Motor neuron (in vitro differentiated cells): ENCODE measurements at regions not wholly inside any gene's neighbourhood (a gene's known extent, or its start where the extent isn't known, plus 50 kb on each side); places are given as distances from the start of the nearest gene placed in this dataset.

Source experiments
- ATAC-seq, 8 experiments: fragments of 200-7000 bp; cut with Tn5 transposase; replicated peaks in 6 of 8; 2 replicates each; pipeline ENCODE4 v1.8.0; 2021; ENCODE audit warnings: mild to moderate bottlenecking in 8 of 8, moderate library complexity in 8 of 8
- H3K27ac ChIP-seq, 2 donors: fragments of 250-450 bp; sonication (Bioruptor Pico); 2 replicates each; pipeline ENCODE4 v1.9.0; 2021; ENCODE audit warnings: antibody characterized with exemption in 2 of 2, mild to moderate bottlenecking in 2 of 2, moderate library complexity in 1 of 2
- H3K4me1 ChIP-seq, 2 donors: fragments of 250-450 bp; sonication (Bioruptor Pico); replicated peaks in 1 of 2; 2 replicates each; pipeline ENCODE4 v1.6.1; 2021; ENCODE audit warnings: antibody characterized with exemption in 2 of 2, mild to moderate bottlenecking in 2 of 2, moderate library complexity in 1 of 2
- H3K4me3 ChIP-seq, 5 donors: fragments of 250-450 bp; sonication (Bioruptor Pico); 2 replicates each; pipeline ENCODE4 v1.9.0; 2021; ENCODE audit warnings: antibody characterized with exemption in 5 of 5, mild to moderate bottlenecking in 5 of 5, moderate library complexity in 4 of 5
- WGBS, 10 experiments: fragments of 450-650 bp; shearing (Covaris generic); methylation state at CpG; one replicate each; pipeline ENCODE4 v1.0.0; 2022; 5-methylcytosine and 5-hydroxymethylcytosine counted together
- in situ Hi-C, 9 experiments: fragments of 400-800 bp; cut with MboI; loops; one replicate each; pipeline ENCODE4 v1.15.0; 2021; ENCODE audit warnings: low sequenced_read_pairs in 9 of 9, low pct_unique_long_range_greater_than_20kb in 2 of 9; ENCODE audit not compliant: unreplicated experiment in 9 of 9

DNA sequence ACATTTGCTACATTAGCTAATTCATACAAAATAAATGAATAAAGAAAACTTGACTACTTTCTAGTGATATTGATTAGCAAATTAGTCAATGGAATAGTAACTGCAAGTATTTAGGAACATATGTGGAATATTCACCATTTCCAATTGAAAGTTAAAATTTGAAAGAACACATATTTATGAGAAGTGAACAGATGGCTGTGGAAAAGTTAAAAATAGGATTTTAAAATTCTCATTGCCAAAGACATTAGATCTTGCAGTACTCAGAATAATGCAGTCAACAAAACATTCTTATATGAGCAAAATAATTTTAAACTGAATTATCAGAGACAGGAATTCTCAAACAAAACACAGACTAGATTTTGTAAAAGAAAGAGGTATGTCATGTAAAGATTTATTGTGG, 613.9 kb upstream of the NOVA1 start:
- no peak for ATAC-seq
- no peak overlapping the region for H3K27ac ChIP-seq
- no peaks in the 10 kb centered on the region for H3K4me1 ChIP-seq
- no peak overlapping the region for H3K4me3 ChIP-seq
- in situ Hi-C loops: no loop called here

DNA sequence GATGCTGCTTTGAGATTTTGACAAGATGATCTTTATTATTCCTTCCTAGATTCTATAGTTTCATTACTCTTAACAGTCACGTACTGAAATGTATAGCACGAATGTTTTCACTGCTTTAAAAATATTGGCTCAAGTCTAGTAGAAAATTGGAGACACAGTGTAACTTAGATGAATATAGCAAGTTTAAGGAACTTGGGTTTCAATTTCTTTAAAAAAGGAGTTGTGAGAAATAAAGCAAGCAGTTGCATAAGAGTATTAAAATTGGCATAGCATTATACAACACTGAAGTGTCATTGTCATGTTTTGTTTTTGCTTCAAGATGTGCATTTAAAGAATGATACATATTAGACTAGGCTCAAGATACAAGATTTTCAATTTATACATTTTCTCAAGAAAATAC, 624.8 kb upstream of the NOVA1 start:
- Histone ChIP-seq H3K4me3 (no peak overlapping the region), H3K27ac (no peak overlapping the region), H3K4me1 (no peaks in the 10 kb centered on the region)
- WGBS, 10 experiments: 13 to 100% (median 73%) methylated on average over 1 to 2 of the region's 2 CpGs; no CpG with 5 or more reads in 1 of the 10 experiments
- in situ Hi-C loops: no loop called here
- no peak for ATAC-seq

- Histone ChIP-seq H3K4me3 (no peak overlapping the region), H3K4me1 (no peaks in the 10 kb centered on the region), H3K27ac (no peak overlapping the region)
- ATAC-seq: no peak
- in situ Hi-C loops: no loop called here
Measured at GRCh38 chr14:27223906-27224305, 626.1 kb upstream of the NOVA1 start.

DNA sequence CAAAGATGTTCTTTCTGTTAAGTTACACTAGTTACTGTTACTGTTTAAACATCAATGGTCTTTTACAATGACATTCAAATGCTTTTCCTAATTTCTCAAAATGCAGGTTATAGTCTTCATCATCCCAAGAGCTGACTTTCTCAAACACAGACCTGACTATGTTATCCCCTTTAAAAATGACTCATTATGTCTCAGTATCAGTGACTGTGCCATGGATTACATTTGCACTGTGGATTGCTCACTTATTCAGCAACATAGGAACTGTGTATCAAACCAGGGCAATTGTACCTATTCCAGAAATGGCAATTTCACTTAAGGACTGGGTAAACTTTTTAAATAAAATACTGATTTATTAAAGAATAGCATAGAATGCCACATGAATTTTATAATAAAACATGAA, 630.2 kb upstream of the NOVA1 start:
- in situ Hi-C loops: no loop called here
- H3K27ac ChIP-seq: no peak overlapping the region
- ATAC-seq: no peak
- H3K4me3 ChIP-seq: no peak overlapping the region
- H3K4me1 ChIP-seq: peaks cover 0 to 3% of the 10 kb centered on the region in 2 donors

DNA sequence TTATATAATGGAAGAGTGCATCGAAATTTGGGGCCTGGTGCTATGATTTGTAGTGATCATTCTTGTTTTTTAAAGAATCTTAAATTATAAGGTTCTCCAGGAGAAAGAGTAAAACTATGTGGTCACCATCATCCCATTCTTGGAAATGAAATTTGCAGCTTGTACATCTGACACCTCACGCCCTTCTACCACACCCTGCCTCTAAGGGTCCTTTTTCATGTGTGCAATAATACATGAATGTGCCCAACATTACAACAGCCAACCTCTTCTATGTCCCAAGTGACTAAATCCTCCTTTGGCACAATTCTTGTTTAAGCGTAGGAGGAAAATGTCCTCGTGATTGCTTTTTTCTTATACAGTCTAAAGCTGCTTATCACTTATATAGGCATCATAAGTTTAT, 636.5 kb upstream of the NOVA1 start:
- WGBS, 10 experiments: 7 to 94% (median 67%) methylated on average over 2 to 4 of the region's 4 CpGs; no CpG with 5 or more reads in 1 of the 10 experiments
- Histone ChIP-seq H3K4me1 (peaks cover 0 to 3% of the 10 kb centered on the region in 2 donors), H3K4me3 (no peak overlapping the region), H3K27ac (no peak overlapping the region)
- in situ Hi-C loops: no loop called here
- peak in 3 of 8 experiments; percentile 47 to 68 (median 63) for ATAC-seq

GRCh38 chr14:27236601-27237000, 638.8 kb upstream of the NOVA1 start:
- no peak overlapping the region for H3K27ac ChIP-seq

DNA sequence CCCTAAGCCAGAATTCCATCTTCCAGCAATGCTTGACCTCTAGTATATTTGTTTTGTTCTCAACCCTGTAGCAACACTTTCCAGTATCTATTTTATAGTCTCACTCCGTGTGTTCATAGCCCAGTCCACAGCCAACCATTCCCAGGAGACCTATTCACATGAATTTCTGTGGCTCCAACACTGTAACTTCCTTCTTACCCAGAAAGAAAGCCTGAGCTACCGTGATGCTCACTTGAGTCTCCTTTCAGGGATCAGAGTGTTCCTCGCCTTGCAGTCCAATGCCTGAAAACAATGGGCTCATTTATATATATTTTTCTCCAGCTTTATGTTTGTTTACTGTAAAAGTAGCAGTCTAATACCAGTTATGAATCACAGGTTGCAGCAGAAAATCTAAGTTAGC, 645.0 kb upstream of the NOVA1 start:
- Histone ChIP-seq H3K4me3 (no peak overlapping the region), H3K4me1 (no peaks in the 10 kb centered on the region), H3K27ac (no peak overlapping the region)
- 0 to 100% (median 69%) methylated on average over 1 to 3 of the region's 3 CpGs for WGBS, 10 experiments
- ATAC-seq: peak in 1 of 8 experiments; percentile 31
- in situ Hi-C loops: no loop called here

More at GRCh38 chr14:27236601-27237000, 638.8 kb upstream of the NOVA1 start:
- no peak for ATAC-seq
- Histone ChIP-seq H3K4me3 (no peak overlapping the region), H3K4me1 (no peaks in the 10 kb centered on the region)
- in situ Hi-C loops: no loop called here
- WGBS, 10 experiments: 15 to 93% (median 42%) methylated on average over 2 of the region's 2 CpGs; no CpG with 5 or more reads in 1 of the 10 experiments

- no peak overlapping the region for H3K27ac ChIP-seq
- H3K4me1 ChIP-seq: no peaks in the 10 kb centered on the region
- no peak overlapping the region for H3K4me3 ChIP-seq
- in situ Hi-C loops: no loop called here
- peak in 1 of 8 experiments; percentile 16 for ATAC-seq
- WGBS, 10 experiments: 43 to 100% (median 67%) methylated on average over 1 to 2 of the region's 2 CpGs; no CpG with 5 or more reads in 4 of the 10 experiments
Measured at GRCh38 chr14:27243365-27243764, 645.5 kb upstream of the NOVA1 start.

- whole genome bisulfite sequencing, 10 experiments: 11 to 97% (median 82%) methylated on average over 2 to 6 of the region's 6 CpGs
- H3K4me3 ChIP-seq: no peak overlapping the region
- H3K27ac ChIP-seq: no peak overlapping the region
- in situ Hi-C loops: no loop called here
- H3K4me1 ChIP-seq: no peaks in the 10 kb centered on the region
- no peak for ATAC-seq
Measured at GRCh38 chr14:27245947-27246346, 648.1 kb upstream of the NOVA1 start.

GRCh38 chr14:27253966-27254365, 656.1 kb upstream of the NOVA1 start:
- in situ Hi-C loops: no loop called here
- no peak overlapping the region for H3K27ac ChIP-seq
- H3K4me3 ChIP-seq: no peak overlapping the region
- H3K4me1 ChIP-seq: peaks cover 0 to 5% of the 10 kb centered on the region in 2 donors
- WGBS, 10 experiments: 26 to 100% (median 63%) methylated on average over 1 to 4 of the region's 4 CpGs; no CpG with 5 or more reads in 2 of the 10 experiments
- peak in 2 of 8 experiments; percentile 29 to 43 for ATAC-seq

- no peak for ATAC-seq
- WGBS, 10 experiments: 28 to 96% (median 90%) methylated on average over 3 of the region's 3 CpGs
- in situ Hi-C loops: no loop called here
- H3K27ac ChIP-seq: no peak overlapping the region
- no peak overlapping the region for H3K4me3 ChIP-seq
- peaks cover 0 to 5% of the 10 kb centered on the region in 2 donors for H3K4me1 ChIP-seq
Measured at GRCh38 chr14:27256805-27257204, 659.0 kb upstream of the NOVA1 start.

DNA sequence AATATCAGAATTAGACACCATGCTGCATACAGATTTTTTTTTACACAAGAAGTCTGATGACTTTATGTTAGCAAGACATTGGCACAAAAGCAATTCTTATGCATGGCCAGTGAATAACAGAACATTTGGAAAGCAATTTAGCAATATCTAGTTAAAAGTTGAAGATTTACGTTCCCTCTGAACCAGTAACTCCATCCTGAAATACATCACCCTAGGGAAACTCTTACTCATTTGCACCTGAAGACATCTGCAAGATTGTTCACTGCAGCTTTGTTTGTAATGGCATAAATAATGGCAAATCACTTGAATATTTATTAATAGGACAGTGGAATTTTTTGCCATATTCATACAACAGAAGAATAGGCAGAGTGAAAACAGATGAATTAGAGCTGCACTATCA, 670.0 kb upstream of the NOVA1 start:
- Histone ChIP-seq H3K4me1 (peaks cover 0 to 2% of the 10 kb centered on the region in 2 donors), H3K4me3 (no peak overlapping the region), H3K27ac (no peak overlapping the region)
- WGBS, 10 experiments: 0 to 85% (median 48%) methylated on average over 1 of the region's 1 CpG; no CpG with 5 or more reads in 4 of the 10 experiments
- in situ Hi-C loops: no loop called here
- ATAC-seq: peak in 1 of 8 experiments; percentile 43

GRCh38 chr14:27270716-27271115, 672.9 kb upstream of the NOVA1 start:
- WGBS, 10 experiments: 0 to 98% (median 57%) methylated on average over 2 to 6 of the region's 6 CpGs; no CpG with 5 or more reads in 2 of the 10 experiments
- in situ Hi-C loops: no loop called here

GRCh38 chr14:27278341-27278740, 680.5 kb upstream of the NOVA1 start:
- no peak overlapping the region for H3K27ac ChIP-seq
- 0 to 100% (median 46%) methylated on average over 1 to 2 of the region's 2 CpGs; no CpG with 5 or more reads in 3 of the 10 experiments for whole genome bisulfite sequencing, 10 experiments

More at GRCh38 chr14:27270716-27271115, 672.9 kb upstream of the NOVA1 start:
- ATAC-seq: no peak
- Histone ChIP-seq H3K27ac (no peak overlapping the region), H3K4me3 (no peak overlapping the region), H3K4me1 (peaks cover 0 to 2% of the 10 kb centered on the region in 2 donors)

More at GRCh38 chr14:27278341-27278740, 680.5 kb upstream of the NOVA1 start:
- no peak overlapping the region for H3K4me3 ChIP-seq
- in situ Hi-C loops: no loop called here
- no peaks in the 10 kb centered on the region for H3K4me1 ChIP-seq
- peak in 1 of 8 experiments; percentile 22 for ATAC-seq
